ENCODE measurements at regions not wholly inside any gene's neighbourhood (a gene's known extent, or its start where the extent isn't known, plus 50 kb on each side); places are given as distances from the start of the nearest gene placed in this dataset.

DNA sequence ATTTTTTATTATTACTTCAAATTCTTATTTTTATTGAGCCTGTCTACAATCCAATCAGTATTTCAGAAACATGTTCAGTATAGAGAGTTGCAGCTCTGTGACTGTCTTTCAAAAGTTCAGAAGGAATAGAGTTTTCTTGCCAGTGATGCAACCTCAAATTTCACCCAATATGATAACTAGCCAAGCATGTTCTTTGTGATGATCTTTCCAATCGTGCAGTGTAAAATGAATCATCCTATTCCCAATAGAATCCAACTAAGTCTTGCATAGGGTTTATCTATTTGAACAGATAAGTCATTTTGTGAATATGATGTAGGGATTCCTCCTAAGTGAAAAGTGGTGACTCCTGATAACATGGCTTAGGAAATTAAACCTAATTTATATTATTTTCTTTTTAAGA, 937.8 kb downstream of the KCNJ2 start:
- Histone ChIP-seq H3K4me2 (ENCODE audit: low read depth, low read length, poor library complexity, severe bottlenecking) (no peak overlapping the region), H3K27me3 (ENCODE audit: low read length) (no peaks in the 10 kb centered on the region), H4K20me1 (ENCODE audit: low read depth, low read length) (no peaks in the 10 kb centered on the region), H3K9ac (ENCODE audit: low read length) (no peak overlapping the region), H3K9me2 (replicated peaks; ENCODE audit: insufficient read depth, low read length) (no peaks in the 10 kb centered on the region), H3K36me3 (ENCODE audit: low read length) (no peaks in the 10 kb centered on the region), H3K79me2 (ENCODE audit: insufficient read depth, low read length) (no peaks in the 10 kb centered on the region), H3K9me3 (ENCODE audit: insufficient read depth, low read length) (no peaks in the 10 kb centered on the region), H2AFZ (ENCODE audit: low read depth, low read length, severe bottlenecking) (no peak overlapping the region), H3K4me3 (ENCODE audit: insufficient read depth, low read length, poor library complexity, severe bottlenecking) (no peak overlapping the region), H3K27ac (ENCODE audit: low read depth, low read length) (no peak overlapping the region), H3F3A (ENCODE audit: insufficient read depth) (no peaks in the 10 kb centered on the region)
- TF ChIP-seq EZH2phosphoT487 (conservative IDR thresholded peaks at IDR 0.05; ENCODE audit: low read length), result no peak
- TF ChIP-seq, protein P1, sequence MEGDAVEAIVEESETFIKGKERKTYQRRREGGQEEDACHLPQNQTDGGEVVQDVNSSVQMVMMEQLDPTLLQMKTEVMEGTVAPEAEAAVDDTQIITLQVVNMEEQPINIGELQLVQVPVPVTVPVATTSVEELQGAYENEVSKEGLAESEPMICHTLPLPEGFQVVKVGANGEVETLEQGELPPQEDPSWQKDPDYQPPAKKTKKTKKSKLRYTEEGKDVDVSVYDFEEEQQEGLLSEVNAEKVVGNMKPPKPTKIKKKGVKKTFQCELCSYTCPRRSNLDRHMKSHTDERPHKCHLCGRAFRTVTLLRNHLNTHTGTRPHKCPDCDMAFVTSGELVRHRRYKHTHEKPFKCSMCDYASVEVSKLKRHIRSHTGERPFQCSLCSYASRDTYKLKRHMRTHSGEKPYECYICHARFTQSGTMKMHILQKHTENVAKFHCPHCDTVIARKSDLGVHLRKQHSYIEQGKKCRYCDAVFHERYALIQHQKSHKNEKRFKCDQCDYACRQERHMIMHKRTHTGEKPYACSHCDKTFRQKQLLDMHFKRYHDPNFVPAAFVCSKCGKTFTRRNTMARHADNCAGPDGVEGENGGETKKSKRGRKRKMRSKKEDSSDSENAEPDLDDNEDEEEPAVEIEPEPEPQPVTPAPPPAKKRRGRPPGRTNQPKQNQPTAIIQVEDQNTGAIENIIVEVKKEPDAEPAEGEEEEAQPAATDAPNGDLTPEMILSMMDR (IDR thresholded peaks at IDR 0.05; ENCODE audit: insufficient read depth, low read length, poor library complexity, severe bottlenecking), result no peak

DNA sequence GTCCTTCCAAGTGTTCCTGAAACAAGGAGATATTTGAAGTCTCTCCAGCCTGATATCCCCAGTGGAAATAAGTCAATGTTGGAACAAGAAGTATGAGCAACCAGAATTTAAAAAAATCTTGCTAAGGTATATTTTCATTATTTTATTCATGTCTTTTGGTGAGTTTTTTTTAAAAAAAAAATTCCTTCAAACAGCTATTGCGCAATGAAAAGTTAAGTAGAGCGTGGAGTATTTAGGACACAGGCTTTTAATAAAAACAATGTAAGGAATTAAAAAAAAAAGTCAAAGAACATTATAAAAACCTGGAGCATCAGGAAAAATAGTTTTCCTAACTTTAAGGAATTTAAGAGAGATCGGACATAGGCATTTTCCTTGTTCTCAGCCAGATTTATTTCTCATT, 940.4 kb downstream of the KCNJ2 start:
- no peak overlapping the region for H3K4me3 ChIP-seq (ENCODE audit: insufficient read depth, low read length, poor library complexity, severe bottlenecking)
- H3F3A ChIP-seq (ENCODE audit: insufficient read depth), result no peaks in the 10 kb centered on the region
- TF ChIP-seq EZH2phosphoT487 (conservative IDR thresholded peaks at IDR 0.05; ENCODE audit: low read length), result no peak
- TF ChIP-seq, protein P1 (IDR thresholded peaks at IDR 0.05; ENCODE audit: insufficient read depth, low read length, poor library complexity, severe bottlenecking), result no peak
- H3K9me2 ChIP-seq (replicated peaks; ENCODE audit: insufficient read depth, low read length), result no peaks in the 10 kb centered on the region
- H3K27ac ChIP-seq (ENCODE audit: low read depth, low read length), result no peak overlapping the region
- no peaks in the 10 kb centered on the region for H3K27me3 ChIP-seq (ENCODE audit: low read length)
- H3K9ac ChIP-seq (ENCODE audit: low read length), result no peak overlapping the region
- no peaks in the 10 kb centered on the region for H3K36me3 ChIP-seq (ENCODE audit: low read length)
- H2AFZ ChIP-seq (ENCODE audit: low read depth, low read length, severe bottlenecking), result no peak overlapping the region
- H4K20me1 ChIP-seq (ENCODE audit: low read depth, low read length), result no peaks in the 10 kb centered on the region
- no peak overlapping the region for H3K4me2 ChIP-seq (ENCODE audit: low read depth, low read length, poor library complexity, severe bottlenecking)
- H3K9me3 ChIP-seq (ENCODE audit: insufficient read depth, low read length), result no peaks in the 10 kb centered on the region
- no peaks in the 10 kb centered on the region for H3K79me2 ChIP-seq (ENCODE audit: insufficient read depth, low read length)

DNA sequence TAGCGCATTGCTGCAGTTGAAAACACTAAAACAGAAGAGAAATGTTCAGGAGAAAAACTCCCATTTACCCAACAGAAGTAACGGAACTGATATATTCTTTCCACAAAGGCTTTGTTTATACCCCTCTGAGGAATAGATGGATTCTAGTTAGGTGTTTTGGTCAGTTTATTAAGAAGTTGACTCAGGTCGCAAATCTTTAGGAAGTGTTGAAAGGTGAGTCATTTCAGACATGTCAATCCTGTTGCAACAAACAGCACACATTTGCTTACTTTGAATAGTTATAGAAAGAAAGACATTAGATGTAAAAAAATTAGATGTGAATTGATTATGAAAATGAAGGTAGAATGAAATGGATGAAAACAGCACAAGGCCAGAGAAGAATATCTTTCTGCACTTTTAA, 941.0 kb downstream of the KCNJ2 start:
- Histone ChIP-seq H3K9me3 (ENCODE audit: insufficient read depth, low read length) (no peaks in the 10 kb centered on the region), H3K36me3 (ENCODE audit: low read length) (no peaks in the 10 kb centered on the region), H3K9ac (ENCODE audit: low read length) (no peak overlapping the region), H4K20me1 (ENCODE audit: low read depth, low read length) (no peaks in the 10 kb centered on the region), H3K79me2 (ENCODE audit: insufficient read depth, low read length) (no peaks in the 10 kb centered on the region), H3K4me3 (ENCODE audit: insufficient read depth, low read length, poor library complexity, severe bottlenecking) (no peak overlapping the region), H3K9me2 (replicated peaks; ENCODE audit: insufficient read depth, low read length) (no peaks in the 10 kb centered on the region), H3F3A (ENCODE audit: insufficient read depth) (no peaks in the 10 kb centered on the region), H2AFZ (ENCODE audit: low read depth, low read length, severe bottlenecking) (no peak overlapping the region), H3K4me2 (ENCODE audit: low read depth, low read length, poor library complexity, severe bottlenecking) (no peak overlapping the region), H3K27ac (ENCODE audit: low read depth, low read length) (no peak overlapping the region), H3K27me3 (ENCODE audit: low read length) (no peaks in the 10 kb centered on the region)
- TF ChIP-seq, protein P1 (IDR thresholded peaks at IDR 0.05; ENCODE audit: insufficient read depth, low read length, poor library complexity, severe bottlenecking), result no peak
- TF ChIP-seq EZH2phosphoT487 (conservative IDR thresholded peaks at IDR 0.05; ENCODE audit: low read length), result no peak
